IMR-90 (cell line): ENCODE measurements at regions not wholly inside any gene's neighbourhood (a gene's known extent, or its start where the extent isn't known, plus 50 kb on each side); places are given as distances from the start of the nearest gene placed in this dataset.

ENCODE experiments used
- ATAC-seq: fragments of 200-7000 bp; cut with Tn5 transposase; 2 replicates; pipeline ENCODE4 v1.9.1; 2020; ENCODE audit warnings: low read depth, mild to moderate bottlenecking, moderate library complexity
- BruUV-seq: library from RNA; stranded (reverse); fragments of 400-500 nt; replicated peaks from 2 replicates; lab custom pipeline; 2021; lab: Mats Ljungman, UMichigan
- CTCF ChIA-PET: fragments of 300-600 bp; formaldehyde crosslinking; extraction: SDS; loops from one replicate; lab custom pipeline; 2021; ENCODE audit warnings: antibody characterized with exemption; lab: Yijun Ruan, JAX
- POLR2A ChIA-PET: fragments of 300-600 bp; sonication (Branson Sonifier 250); formaldehyde crosslinking; loops from one replicate; lab custom pipeline; 2022; ENCODE audit warnings: antibody characterized with exemption; ENCODE audit not compliant: unreplicated experiment; lab: Charles Lee
- DNase-seq: peaks from one replicate; pipeline ENCODE4 v3.0.0; 2013
- H2AFZ ChIP-seq: replicated peaks from 2 replicates; pipeline ENCODE3; 2013; ENCODE audit warnings: low read length, mild to moderate bottlenecking; ENCODE audit not compliant: poor library complexity
- H2AK5ac ChIP-seq: 2 replicates; pipeline ENCODE4 v1.6.1; 2013; ENCODE audit warnings: low read depth, low read length, inconsistent platforms
- H2AK9ac ChIP-seq: replicated peaks from 2 replicates; pipeline ENCODE3; 2013; ENCODE audit warnings: mild to moderate bottlenecking, low read depth, low read length, moderate library complexity; ENCODE audit not compliant: poor library complexity
- H2BK120ac ChIP-seq: 2 replicates; pipeline ENCODE4 v1.6.1; 2013; ENCODE audit warnings: low read depth, low read length, inconsistent platforms
- H2BK15ac ChIP-seq: 3 replicates; pipeline ENCODE4 v1.6.1; 2013; ENCODE audit warnings: low read depth, low read length, inconsistent platforms
- H2BK20ac ChIP-seq: 2 replicates; pipeline ENCODE4 v1.6.1; 2013; ENCODE audit warnings: low read depth, mild to moderate bottlenecking, inconsistent platforms, low read length, moderate library complexity
- H2BK5ac ChIP-seq: 2 replicates; pipeline ENCODE4 v1.6.1; 2013; ENCODE audit warnings: mild to moderate bottlenecking, low read depth, low read length, inconsistent platforms; ENCODE audit not compliant: poor library complexity, severe bottlenecking
- H3K14ac ChIP-seq: replicated peaks from 2 replicates; pipeline ENCODE4 v1.6.1; 2013; ENCODE audit warnings: low read depth, low read length, inconsistent platforms
- H3K18ac ChIP-seq: 2 replicates; pipeline ENCODE4 v1.6.1; 2013; ENCODE audit warnings: low read depth, low read length, control low read depth
- H3K23ac ChIP-seq: 2 replicates; pipeline ENCODE4 v1.6.1; 2013; ENCODE audit warnings: low read depth, low read length, inconsistent platforms
- H3K27ac ChIP-seq: 2 replicates; pipeline ENCODE4 v1.5.1; 2013; ENCODE audit warnings: mild to moderate bottlenecking, control low read depth, low read length; ENCODE audit not compliant: insufficient read depth
- H3K27me3 ChIP-seq: 2 replicates; pipeline ENCODE4 v1.6.1; 2013; ENCODE audit warnings: low read length; ENCODE audit not compliant: control insufficient read depth, insufficient read depth
- H3K36me3 ChIP-seq: 2 replicates; pipeline ENCODE4 v1.6.1; 2013; ENCODE audit warnings: low read length, mixed read lengths; ENCODE audit not compliant: control insufficient read depth, insufficient read depth
- H3K4ac ChIP-seq: 2 replicates; pipeline ENCODE4 v1.6.1; 2013; ENCODE audit warnings: low read depth, low read length, inconsistent platforms
- H3K4me1 ChIP-seq: 2 replicates; pipeline ENCODE4 v1.6.1; 2013; ENCODE audit warnings: low read length, mixed read lengths; ENCODE audit not compliant: control insufficient read depth, insufficient read depth
- H3K4me2 ChIP-seq: 2 replicates; pipeline ENCODE4 v1.6.1; 2013; ENCODE audit warnings: low read depth, mild to moderate bottlenecking, control low read depth, low read length, moderate library complexity
- H3K4me3 ChIP-seq: 2 replicates; pipeline ENCODE4 v1.5.1; 2013; ENCODE audit warnings: low read depth, mild to moderate bottlenecking, control low read depth, low read length, moderate library complexity; ENCODE audit not compliant: insufficient read depth
- H3K56ac ChIP-seq: 2 replicates; pipeline ENCODE4 v1.6.1; 2013; ENCODE audit warnings: low read length, inconsistent platforms; ENCODE audit not compliant: insufficient read depth; ENCODE audit errors: extremely low read depth
- H3K79me1 ChIP-seq, 2 experiments: 2 replicates each; pipeline ENCODE4 v1.6.1; 2013; ENCODE audit warnings: low read length in 2 of 2, inconsistent platforms in 1 of 2, low read depth in 1 of 2
- H3K9ac ChIP-seq: 2 replicates; pipeline ENCODE4 v1.6.1; 2013; ENCODE audit warnings: low read depth, low read length, control low read depth
- H3K9me1 ChIP-seq: 2 replicates; pipeline ENCODE4 v1.6.1; 2013; ENCODE audit warnings: low read length, inconsistent platforms; ENCODE audit not compliant: insufficient read depth
- H3K9me3 ChIP-seq: 2 replicates; pipeline ENCODE4 v1.6.1; 2013; ENCODE audit warnings: low read length; ENCODE audit not compliant: control insufficient read depth, insufficient read depth
- H4K20me1 ChIP-seq: 2 replicates; pipeline ENCODE4 v1.6.1; 2013; ENCODE audit warnings: low read length, inconsistent platforms; ENCODE audit not compliant: insufficient read depth
- H4K5ac ChIP-seq: 2 replicates; pipeline ENCODE4 v1.6.1; 2013; ENCODE audit warnings: mild to moderate bottlenecking, low read depth, low read length, control low read depth
- H4K8ac ChIP-seq, 2 experiments: 2 replicates each; pipeline ENCODE4 v1.6.1; 2013; ENCODE audit warnings: low read depth in 2 of 2, low read length in 2 of 2, control low read depth in 1 of 2, inconsistent platforms in 1 of 2
- H4K91ac ChIP-seq: 2 replicates; pipeline ENCODE4 v1.6.1; 2013; ENCODE audit warnings: low read depth, low read length, inconsistent platforms; ENCODE audit not compliant: insufficient read depth
- BHLHE40 ChIP-seq: fragments of 150-350 bp; IDR thresholded peaks from 2 replicates; pipeline ENCODE4 v1.6.1; 2016; ENCODE audit warnings: mild to moderate bottlenecking, low read depth, low read length
- CEBPB ChIP-seq: IDR thresholded peaks from 2 replicates; pipeline ENCODE4 v1.6.1; 2012; ENCODE audit warnings: low read depth, low read length, improper control_type of control experiment
- CHD1 ChIP-seq: IDR thresholded peaks from 2 replicates; pipeline ENCODE4 v1.6.1; 2012; ENCODE audit warnings: low read depth, low read length, improper control_type of control experiment
- CTCF ChIP-seq: conservative IDR thresholded peaks from 2 replicates; pipeline ENCODE4 v1.5.1; 2012; ENCODE audit warnings: mild to moderate bottlenecking, low read depth, low read length, improper control_type of control experiment
- ELK1 ChIP-seq: fragments of 150-350 bp; IDR thresholded peaks from 2 replicates; pipeline ENCODE4 v1.6.1; 2016; ENCODE audit warnings: low read depth, mild to moderate bottlenecking, low read length, moderate library complexity, borderline replicate concordance
- FOS ChIP-seq: fragments of 150-350 bp; IDR thresholded peaks from 2 replicates; pipeline ENCODE4 v1.6.1; 2016; ENCODE audit warnings: low read depth, low read length
- MAFK ChIP-seq: IDR thresholded peaks from 2 replicates; pipeline ENCODE4 v1.6.1; 2012; ENCODE audit warnings: low read depth, low read length, improper control_type of control experiment
- MAZ ChIP-seq: IDR thresholded peaks from 2 replicates; pipeline ENCODE4 v1.6.1; 2012; ENCODE audit warnings: low read depth, mild to moderate bottlenecking, low read length, improper control_type of control experiment, moderate library complexity, borderline replicate concordance
- MXI1 ChIP-seq: IDR thresholded peaks from 2 replicates; pipeline ENCODE4 v1.6.1; 2012; ENCODE audit warnings: low read depth, mild to moderate bottlenecking, low read length, moderate library complexity, borderline replicate concordance
- NFE2L2 ChIP-seq: fragments of 150-350 bp; IDR thresholded peaks from 2 replicates; pipeline ENCODE4 v1.6.1; 2016; ENCODE audit warnings: low read depth, mild to moderate bottlenecking, low read length
- POLR2A ChIP-seq: IDR thresholded peaks from 2 replicates; pipeline ENCODE4 v1.6.1; 2012; ENCODE audit warnings: mild to moderate bottlenecking, low read depth, low read length
- RAD21 ChIP-seq: IDR thresholded peaks from 2 replicates; pipeline ENCODE4 v1.6.1; 2012; ENCODE audit warnings: low read length, improper control_type of control experiment
- RCOR1 ChIP-seq: IDR thresholded peaks from 2 replicates; pipeline ENCODE4 v1.6.1; 2012; ENCODE audit warnings: mild to moderate bottlenecking, low read length, improper control_type of control experiment; ENCODE audit not compliant: insufficient replicate concordance
- RFX5 ChIP-seq: IDR thresholded peaks from 2 replicates; pipeline ENCODE4 v1.8.0; 2012; ENCODE audit warnings: low read depth, mild to moderate bottlenecking, low read length, moderate library complexity
- SMC3 ChIP-seq: fragments of 150-350 bp; IDR thresholded peaks from 2 replicates; pipeline ENCODE4 v1.6.1; 2016; ENCODE audit warnings: low read depth, mild to moderate bottlenecking, antibody characterized with exemption, low read length, moderate library complexity
- USF2 ChIP-seq: fragments of 150-350 bp; IDR thresholded peaks from 2 replicates; pipeline ENCODE4 v1.6.1; 2017; ENCODE audit warnings: mild to moderate bottlenecking, antibody characterized with exemption, low read length, low read depth
- WGBS, 2 experiments: methylation state at CpG; one replicate each; pipeline versions ENCODE4 v1.1.5 to v1.1.7; 2013; ENCODE audit warnings: missing lambda C conversion rate in 2 of 2; ENCODE audit not compliant: insufficient read length in 1 of 2; ENCODE audit errors: extremely low coverage in 2 of 2; 5-methylcytosine and 5-hydroxymethylcytosine counted together
- dilution Hi-C: fragments of 300-500 bp; cut with HindIII; formaldehyde crosslinking; loops from one replicate; pipeline ENCODE4 v1.14.3; 2018; ENCODE audit warnings: low sequenced_read_pairs; ENCODE audit not compliant: unreplicated experiment
- in situ Hi-C: fragments of 300-500 bp; cut with MboI; formaldehyde crosslinking; loops from 3 replicates; pipeline ENCODE4 v1.14.3; 2019; ENCODE audit warnings: low sequenced_read_pairs, inconsistent platforms, mixed read lengths
- intact Hi-C: fragments of 100-400 bp; cut with micrococcal nuclease; formaldehyde crosslinking; loops from 2 replicates; pipeline ENCODE4 v1.10.0; 2022

DNA sequence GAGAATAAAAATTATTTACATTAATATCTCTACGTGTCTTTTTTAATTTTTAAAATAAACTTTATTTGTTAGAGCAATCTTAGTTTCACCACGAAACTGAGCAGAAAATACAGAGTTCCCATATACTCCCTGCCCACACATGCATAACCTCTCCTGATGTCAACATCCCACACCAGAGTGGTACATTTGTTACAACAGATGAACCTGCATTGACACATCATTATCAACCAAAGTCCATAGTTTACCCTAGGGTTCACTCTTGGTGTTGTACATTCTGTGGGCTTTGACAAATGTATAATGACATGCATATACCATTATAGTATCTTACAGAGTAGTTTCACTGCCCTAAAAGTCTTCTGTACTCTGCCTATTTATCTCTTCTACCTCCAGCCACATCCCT is 110.6 kb upstream of the OTUD4 start:
- DNase-seq: no peak
- no peak overlapping the region for H4K91ac ChIP-seq
- H2AK9ac ChIP-seq: no peak overlapping the region
- H3K4me2 ChIP-seq: no peak overlapping the region
- intact Hi-C loops: no loop called here
- no peak overlapping the region for H3K27ac ChIP-seq
- no peaks in the 10 kb centered on the region for H3K79me1 ChIP-seq
- no peaks in the 10 kb centered on the region for H3K36me3 ChIP-seq
- H4K8ac ChIP-seq: no peak overlapping the region
- H2BK5ac ChIP-seq: no peak overlapping the region
- H3K4me1 ChIP-seq: no peaks in the 10 kb centered on the region
- H3K4ac ChIP-seq: no peak overlapping the region
- H3K14ac ChIP-seq: no peak overlapping the region
- ATAC-seq: no peak
- in situ Hi-C loops: no loop called here
- H2BK120ac ChIP-seq: no peak overlapping the region
- H4K20me1 ChIP-seq: no peaks in the 10 kb centered on the region
- no peak overlapping the region for H4K5ac ChIP-seq
- H3K27me3 ChIP-seq: no peaks in the 10 kb centered on the region
- CTCF ChIA-PET: no interaction called here
- H3K9me3 ChIP-seq: no peaks in the 10 kb centered on the region
- no peak overlapping the region for H2AFZ ChIP-seq
- dilution Hi-C loops: no loop called here
- no peak overlapping the region for H2AK5ac ChIP-seq
- TF ChIP-seq FOS: no peak
- no peak for TF ChIP-seq POLR2A
- TF ChIP-seq RFX5: no peak
- no peak for TF ChIP-seq CHD1
- TF ChIP-seq MXI1: no peak
- no peak for TF ChIP-seq RAD21
- no peak for TF ChIP-seq SMC3
- no peak for TF ChIP-seq USF2
- TF ChIP-seq BHLHE40: no peak
- TF ChIP-seq NFE2L2: no peak
- TF ChIP-seq CEBPB: no peak
- no peak for TF ChIP-seq MAZ
- no peak for TF ChIP-seq MAFK
- no peak for TF ChIP-seq CTCF
- TF ChIP-seq ELK1: no peak
- no peak for TF ChIP-seq RCOR1
- H2BK20ac ChIP-seq: no peak overlapping the region
- no peak overlapping the region for H3K23ac ChIP-seq
- no peak overlapping the region for H3K9ac ChIP-seq
- no peaks in the 10 kb centered on the region for H3K9me1 ChIP-seq
- H3K18ac ChIP-seq: no peak overlapping the region
- BruUV-seq: no TSS peak
- H3K56ac ChIP-seq: no peak overlapping the region
- POLR2A ChIA-PET: no interaction called here
- no peak overlapping the region for H3K4me3 ChIP-seq
- no peak overlapping the region for H2BK15ac ChIP-seq
- WGBS, 2 experiments: no CpG with 5 or more reads among the region's 2 CpGs
